Right lobe of liver (tissue), 6 donors: ENCODE measurements at regions not wholly inside any gene's neighbourhood (a gene's known extent, or its start where the extent isn't known, plus 50 kb on each side); places are given as distances from the start of the nearest gene placed in this dataset.

Experiments used
- ATAC-seq, 4 donors: fragments of 200-7000 bp; cut with Tn5 transposase; one replicate each; pipeline ENCODE4 v1.9.1; 2020; ENCODE audit warnings: mild to moderate bottlenecking in 4 of 4, moderate library complexity in 4 of 4
- DNase-seq, 3 donors: peaks; one replicate each; pipeline ENCODE4 v3.0.0-alpha.2; 2020
- H3K27ac ChIP-seq, 3 donors: fragments of 200-600 bp; one replicate each; pipeline ENCODE4 v1.8.0; 2022
- H3K27me3 ChIP-seq, 2 donors: fragments of 200-600 bp; one replicate each; pipeline ENCODE4 v1.8.0; 2022
- H3K36me3 ChIP-seq, 4 donors: fragments of 200-600 bp; sonication (generic) in 1 of 4; one replicate each; pipeline versions ENCODE4 v1.5.1 to v1.8.0; 2017 to 2022; ENCODE audit warnings: control low read depth in 1 of 4
- H3K4me1 ChIP-seq, 4 donors: fragments of 200-600 bp; sonication (generic) in 1 of 4; one replicate each; pipeline versions ENCODE4 v1.5.1 to v1.8.0; 2017 to 2022; ENCODE audit warnings: control low read depth in 1 of 4
- H3K4me3 ChIP-seq, 3 donors: fragments of 200-600 bp; one replicate each; pipeline ENCODE4 v1.8.0; 2022
- H3K9me3 ChIP-seq, 4 donors: fragments of 200-600 bp; sonication (generic) in 1 of 4; one replicate each; pipeline versions ENCODE4 v1.5.1 to v1.8.0; 2017 to 2022; ENCODE audit warnings: control low read depth in 1 of 4
- CTCF ChIP-seq, 4 donors: fragments of 200-600 bp in 3 of 4; fragments of 450-650 bp in 1 of 4; IDR thresholded peaks; one replicate each; pipeline versions ENCODE4 v1.5.1 to v1.8.0; 2016 to 2022; ENCODE audit warnings: antibody characterized with exemption in 4 of 4, mild to moderate bottlenecking in 2 of 4
- POLR2A ChIP-seq: fragments of 450-650 bp; IDR thresholded peaks from one replicate; pipeline ENCODE4 v1.6.1; 2017; ENCODE audit warnings: antibody characterized with exemption, mild to moderate bottlenecking
- WGBS: methylation state at CpG from one replicate; pipeline ENCODE4 v1.1.6; 2018; ENCODE audit warnings: low coverage, low lambda C conversion rate; ENCODE audit not compliant: insufficient coverage; ENCODE audit errors: missing lambda C conversion rate; 5-methylcytosine and 5-hydroxymethylcytosine counted together
- intact Hi-C, 2 donors: fragments of 100-400 bp; cut with DNase I; formaldehyde crosslinking; loops; one replicate each; pipeline versions ENCODE4 v1.11.2 to v1.14.1; 2022
- donor health status: DM: no; HTN: yes; CAD: no.
- donor health status: DM: no; HTN: no; CAD: no.
- donor health status: DM: no; HTN: no; CAD: no.
- donor health status: DM: no; HTN: yes; CAD: no.
- donor health status: DM: no; HTN: yes; CAD: no.

GRCh38 chr13:22789027-22789593, 391.7 kb upstream of the SGCG start:
- Histone ChIP-seq H3K9me3 (no peaks in the 10 kb centered on the region), H3K27me3 (no peaks in the 10 kb centered on the region), H3K27ac (no peak overlapping the region), H3K4me1 (no peaks in the 10 kb centered on the region), H3K4me3 (no peak overlapping the region), H3K36me3 (no peaks in the 10 kb centered on the region)
- whole genome bisulfite sequencing = 32% methylated on average over 6 of the region's 9 CpGs
- intact Hi-C loops = no loop called here
- TF ChIP-seq CTCF (IDR thresholded peaks at IDR 0.05) (no peak), POLR2A (no peak)
- ATAC-seq (no peak), DNase-seq (no peak)

GRCh38 chr13:22789916-22790315, 390.9 kb upstream of the SGCG start:
- Histone ChIP-seq H3K27ac (no peak overlapping the region), H3K4me3 (no peak overlapping the region), H3K27me3 (no peaks in the 10 kb centered on the region), H3K4me1 (no peaks in the 10 kb centered on the region), H3K9me3 (no peaks in the 10 kb centered on the region), H3K36me3 (no peaks in the 10 kb centered on the region)
- no peak for TF ChIP-seq POLR2A
- TF ChIP-seq CTCF (IDR thresholded peaks at IDR 0.05) = no peak
- intact Hi-C loops = no loop called here
- ATAC-seq (no peak), DNase-seq (no peak)
- WGBS = 54% methylated on average over 3 of the region's 3 CpGs

GRCh38 chr13:22793598-22794134, 387.1 kb upstream of the SGCG start:
- WGBS = 31% methylated on average over 7 of the region's 10 CpGs
- Histone ChIP-seq H3K4me1 (no peaks in the 10 kb centered on the region), H3K27ac (no peak overlapping the region), H3K36me3 (no peaks in the 10 kb centered on the region), H3K27me3 (no peaks in the 10 kb centered on the region), H3K9me3 (no peaks in the 10 kb centered on the region), H3K4me3 (no peak overlapping the region)
- ATAC-seq = no peak
- intact Hi-C loops = no loop called here
- no peak for DNase-seq
- no peak for TF ChIP-seq POLR2A
- no peak for TF ChIP-seq CTCF (IDR thresholded peaks at IDR 0.05)

DNA sequence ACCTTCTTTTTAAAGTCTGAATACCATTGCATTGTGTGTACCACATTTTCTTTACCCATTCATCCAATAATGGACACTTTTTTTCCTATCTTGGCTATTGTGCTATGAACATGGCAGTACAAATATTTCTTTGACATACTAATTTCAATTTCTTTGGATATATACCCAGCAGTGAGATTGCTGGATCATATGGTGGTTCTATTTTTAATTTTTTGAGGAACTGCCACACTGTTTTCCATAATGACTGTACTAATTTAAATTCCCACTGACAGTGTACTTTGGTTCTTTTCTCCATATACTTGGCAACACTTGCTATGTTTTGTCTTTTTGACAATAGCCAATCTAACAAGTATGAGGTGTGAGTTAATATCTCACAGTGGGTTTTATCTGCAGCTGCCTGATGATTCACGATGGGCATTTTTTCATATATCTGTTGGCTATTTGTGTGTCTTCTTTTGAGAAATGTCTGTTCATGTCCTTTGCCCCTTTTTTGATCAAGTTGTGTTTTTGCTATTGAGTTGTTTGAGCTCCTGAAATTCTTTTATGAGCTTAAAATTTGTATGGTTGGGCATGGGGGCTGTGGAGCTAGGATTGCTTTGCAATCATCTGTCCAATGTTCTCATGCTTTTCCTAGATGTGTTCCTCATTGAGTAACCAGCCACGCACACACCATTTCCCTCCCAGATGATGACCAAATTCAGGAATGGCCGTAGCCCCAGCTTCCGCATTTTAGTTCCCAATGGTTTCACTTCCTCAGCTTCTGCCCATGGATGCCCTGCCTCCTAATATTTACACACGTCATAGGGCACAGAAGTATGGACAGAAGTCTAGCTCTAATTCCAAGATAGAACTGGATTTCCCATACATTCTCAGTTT, 380.0 kb upstream of the SGCG start:
- H3K4me3 ChIP-seq = no peak overlapping the region
- 37% methylated on average over 5 of the region's 5 CpGs for WGBS
- intact Hi-C loops = no loop called here
- peak; percentile 35 to 68 (median 61) for ATAC-seq
- H3K36me3 ChIP-seq = no peaks in the 10 kb centered on the region
- TF ChIP-seq POLR2A (no peak), CTCF (IDR thresholded peaks at IDR 0.05) (no peak)
- no peaks in the 10 kb centered on the region for H3K27me3 ChIP-seq
- H3K9me3 ChIP-seq = no peaks in the 10 kb centered on the region
- no peak for DNase-seq
- H3K4me1 ChIP-seq = no peaks in the 10 kb centered on the region
- H3K27ac ChIP-seq = no peak overlapping the region
